ENCODE measurements at regions not wholly inside any gene's neighbourhood (a gene's known extent, or its start where the extent isn't known, plus 50 kb on each side); places are given as distances from the start of the nearest gene placed in this dataset.

GRCh38 chr16:85187447-85187846 lies 75.2 kb upstream of the CIBAR2 start:
- H3K36me3 ChIP-seq (ENCODE audit: control insufficient read depth in 5 of 5, insufficient read depth in 5 of 5, low read length in 5 of 5): peaks cover 0 to 30% (median 24%) of the 10 kb centered on the region in 5 donors
- H3K9ac ChIP-seq (ENCODE audit: low read length in 5 of 5): no peak overlapping the region
- H3K27ac ChIP-seq (ENCODE audit: low read depth, low read length): no peak overlapping the region
- peaks cover 3 to 46% (median 27%) of the 10 kb centered on the region in 5 donors for H3K4me1 ChIP-seq (ENCODE audit: control insufficient read depth in 5 of 5, insufficient read depth in 5 of 5, low read length in 5 of 5)
- no peak overlapping the region for H3K4me3 ChIP-seq (ENCODE audit: low read depth in 1 of 5, low read length in 5 of 5)
- no peaks in the 10 kb centered on the region for H3K27me3 ChIP-seq (ENCODE audit: control insufficient read depth in 5 of 5, insufficient read depth in 4 of 5, low read length in 5 of 5)
- peaks cover 0 to 21% (median 19%) of the 10 kb centered on the region in 5 donors for H3K9me3 ChIP-seq (ENCODE audit: control insufficient read depth in 5 of 5, low read length in 5 of 5)

GRCh38 chr16:85187886-85188285 lies 75.6 kb upstream of the CIBAR2 start:
- Histone ChIP-seq H3K9me3 (ENCODE audit: control insufficient read depth in 5 of 5, low read length in 5 of 5) (peaks cover 0 to 21% (median 19%) of the 10 kb centered on the region in 5 donors), H3K36me3 (ENCODE audit: control insufficient read depth in 5 of 5, insufficient read depth in 5 of 5, low read length in 5 of 5) (peaks cover 0 to 28% (median 20%) of the 10 kb centered on the region in 5 donors), H3K27me3 (ENCODE audit: control insufficient read depth in 5 of 5, insufficient read depth in 4 of 5, low read length in 5 of 5) (no peaks in the 10 kb centered on the region), H3K4me3 (ENCODE audit: low read depth in 1 of 5, low read length in 5 of 5) (no peak overlapping the region), H3K27ac (ENCODE audit: low read depth, low read length) (no peak overlapping the region), H3K9ac (ENCODE audit: low read length in 5 of 5) (no peak overlapping the region), H3K4me1 (ENCODE audit: control insufficient read depth in 5 of 5, insufficient read depth in 5 of 5, low read length in 5 of 5) (peaks cover 4 to 50% (median 30%) of the 10 kb centered on the region in 5 donors)

DNA sequence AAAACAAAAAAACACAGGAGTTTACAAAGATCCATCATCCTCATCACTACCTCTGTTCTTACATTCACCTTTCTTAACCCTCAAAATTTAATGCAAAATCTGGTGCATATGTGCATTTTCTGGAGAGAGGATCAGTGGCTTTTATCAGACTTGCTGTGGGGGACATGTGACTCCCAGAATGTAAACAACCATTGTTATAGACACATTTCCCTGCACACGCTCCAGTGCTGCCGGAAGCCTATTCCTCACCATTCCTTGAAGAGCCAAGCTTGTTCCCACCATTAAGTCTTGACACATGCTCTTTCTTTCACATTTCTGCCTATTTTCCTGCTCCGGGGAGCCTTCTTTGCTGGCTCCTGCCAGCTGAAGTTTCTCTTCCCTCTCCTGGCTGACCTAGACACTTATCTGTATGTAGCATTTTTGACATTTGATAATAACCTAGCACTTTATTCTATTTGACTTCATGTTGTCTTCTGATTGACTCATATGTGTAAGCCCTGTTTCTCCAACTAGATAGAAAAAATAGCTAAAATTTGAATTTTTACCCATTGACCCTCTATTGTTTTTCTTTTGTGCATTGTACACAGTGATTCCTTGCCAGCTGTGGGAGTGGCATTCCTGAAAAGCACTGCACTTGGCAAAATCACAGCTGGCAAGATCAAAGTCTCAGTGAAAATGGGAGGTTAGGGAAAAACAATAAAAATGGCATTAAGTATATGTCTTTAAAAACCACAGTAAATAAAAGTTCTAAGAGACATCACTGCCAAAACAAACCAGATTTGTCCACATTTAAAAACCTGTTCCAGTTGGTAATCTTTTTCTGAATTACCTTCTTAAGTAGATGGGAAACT lies 76.8 kb upstream of the CIBAR2 start:
- Histone ChIP-seq H3K4me3 (ENCODE audit: low read depth in 1 of 5, low read length in 5 of 5) (no peak overlapping the region), H3K9ac (ENCODE audit: low read length in 5 of 5) (no peak overlapping the region), H3K36me3 (ENCODE audit: control insufficient read depth in 5 of 5, insufficient read depth in 5 of 5, low read length in 5 of 5) (peaks cover 0 to 18% (median 11%) of the 10 kb centered on the region in 5 donors), H3K27me3 (ENCODE audit: control insufficient read depth in 5 of 5, insufficient read depth in 4 of 5, low read length in 5 of 5) (no peaks in the 10 kb centered on the region), H3K4me1 (ENCODE audit: control insufficient read depth in 5 of 5, insufficient read depth in 5 of 5, low read length in 5 of 5) (peaks cover 4 to 59% (median 38%) of the 10 kb centered on the region in 5 donors), H3K27ac (ENCODE audit: low read depth, low read length) (no peak overlapping the region), H3K9me3 (ENCODE audit: control insufficient read depth in 5 of 5, low read length in 5 of 5) (peaks cover 0 to 18% (median 14%) of the 10 kb centered on the region in 5 donors)

- Histone ChIP-seq H3K4me3 (ENCODE audit: low read depth in 1 of 5, low read length in 5 of 5) (no peak overlapping the region), H3K9me3 (ENCODE audit: control insufficient read depth in 5 of 5, low read length in 5 of 5) (peaks cover 0 to 7% (median 5%) of the 10 kb centered on the region in 5 donors), H3K27me3 (ENCODE audit: control insufficient read depth in 5 of 5, insufficient read depth in 4 of 5, low read length in 5 of 5) (no peaks in the 10 kb centered on the region), H3K27ac (ENCODE audit: low read depth, low read length) (peak overlapping the region; percentile 46), H3K4me1 (ENCODE audit: control insufficient read depth in 5 of 5, insufficient read depth in 5 of 5, low read length in 5 of 5) (peaks cover 4 to 74% (median 41%) of the 10 kb centered on the region in 5 donors), H3K9ac (ENCODE audit: low read length in 5 of 5) (no peak overlapping the region), H3K36me3 (ENCODE audit: control insufficient read depth in 5 of 5, insufficient read depth in 5 of 5, low read length in 5 of 5) (peaks cover 0 to 7% (median 3%) of the 10 kb centered on the region in 5 donors)
Observed at GRCh38 chr16:85190572-85190971, 78.3 kb upstream of the CIBAR2 start.

GRCh38 chr16:85191341-85191965 lies 79.2 kb upstream of the CIBAR2 start:
- Histone ChIP-seq H3K27ac (ENCODE audit: low read depth, low read length) (no peak overlapping the region), H3K9ac (ENCODE audit: low read length in 5 of 5) (no peak overlapping the region)

GRCh38 chr16:85192238-85193114 lies 80.2 kb upstream of the CIBAR2 start:
- H3K9ac ChIP-seq (ENCODE audit: low read length in 5 of 5): peak overlapping the region in 1 of 5 donors; percentile 2
- H3K9me3 ChIP-seq (ENCODE audit: control insufficient read depth in 5 of 5, low read length in 5 of 5): peaks cover 0 to 7% (median 5%) of the 10 kb centered on the region in 5 donors
- H3K4me3 ChIP-seq (ENCODE audit: low read depth in 1 of 5, low read length in 5 of 5): no peak overlapping the region
- H3K27me3 ChIP-seq (ENCODE audit: control insufficient read depth in 5 of 5, insufficient read depth in 4 of 5, low read length in 5 of 5): no peaks in the 10 kb centered on the region
- H3K36me3 ChIP-seq (ENCODE audit: control insufficient read depth in 5 of 5, insufficient read depth in 5 of 5, low read length in 5 of 5): peaks cover 0 to 2% (median 0%) of the 10 kb centered on the region in 5 donors
- peaks cover 12 to 83% (median 53%) of the 10 kb centered on the region in 5 donors for H3K4me1 ChIP-seq (ENCODE audit: control insufficient read depth in 5 of 5, insufficient read depth in 5 of 5, low read length in 5 of 5)
- no peak overlapping the region for H3K27ac ChIP-seq (ENCODE audit: low read depth, low read length)

More at GRCh38 chr16:85191341-85191965, 79.2 kb upstream of the CIBAR2 start:
- H3K4me3 ChIP-seq (ENCODE audit: low read depth in 1 of 5, low read length in 5 of 5): no peak overlapping the region
- H3K4me1 ChIP-seq (ENCODE audit: control insufficient read depth in 5 of 5, insufficient read depth in 5 of 5, low read length in 5 of 5): peaks cover 8 to 83% (median 50%) of the 10 kb centered on the region in 5 donors
- peaks cover 0 to 7% (median 5%) of the 10 kb centered on the region in 5 donors for H3K9me3 ChIP-seq (ENCODE audit: control insufficient read depth in 5 of 5, low read length in 5 of 5)
- peaks cover 0 to 2% (median 0%) of the 10 kb centered on the region in 5 donors for H3K36me3 ChIP-seq (ENCODE audit: control insufficient read depth in 5 of 5, insufficient read depth in 5 of 5, low read length in 5 of 5)
- H3K27me3 ChIP-seq (ENCODE audit: control insufficient read depth in 5 of 5, insufficient read depth in 4 of 5, low read length in 5 of 5): no peaks in the 10 kb centered on the region

GRCh38 chr16:85193115-85193493 lies 80.8 kb upstream of the CIBAR2 start:
- Histone ChIP-seq H3K4me3 (ENCODE audit: low read depth in 1 of 5, low read length in 5 of 5) (no peak overlapping the region), H3K36me3 (ENCODE audit: control insufficient read depth in 5 of 5, insufficient read depth in 5 of 5, low read length in 5 of 5) (no peaks in the 10 kb centered on the region), H3K27me3 (ENCODE audit: control insufficient read depth in 5 of 5, insufficient read depth in 4 of 5, low read length in 5 of 5) (no peaks in the 10 kb centered on the region), H3K9ac (ENCODE audit: low read length in 5 of 5) (no peak overlapping the region), H3K27ac (ENCODE audit: low read depth, low read length) (no peak overlapping the region), H3K9me3 (ENCODE audit: control insufficient read depth in 5 of 5, low read length in 5 of 5) (peaks cover 0 to 7% (median 5%) of the 10 kb centered on the region in 5 donors), H3K4me1 (ENCODE audit: control insufficient read depth in 5 of 5, insufficient read depth in 5 of 5, low read length in 5 of 5) (peaks cover 12 to 87% (median 59%) of the 10 kb centered on the region in 5 donors)

GRCh38 chr16:85193876-85194275 lies 81.6 kb upstream of the CIBAR2 start:
- Histone ChIP-seq H3K4me1 (ENCODE audit: control insufficient read depth in 5 of 5, insufficient read depth in 5 of 5, low read length in 5 of 5) (peaks cover 14 to 94% (median 64%) of the 10 kb centered on the region in 5 donors), H3K27me3 (ENCODE audit: control insufficient read depth in 5 of 5, insufficient read depth in 4 of 5, low read length in 5 of 5) (no peaks in the 10 kb centered on the region), H3K36me3 (ENCODE audit: control insufficient read depth in 5 of 5, insufficient read depth in 5 of 5, low read length in 5 of 5) (no peaks in the 10 kb centered on the region), H3K4me3 (ENCODE audit: low read depth in 1 of 5, low read length in 5 of 5) (no peak overlapping the region), H3K9ac (ENCODE audit: low read length in 5 of 5) (no peak overlapping the region), H3K9me3 (ENCODE audit: control insufficient read depth in 5 of 5, low read length in 5 of 5) (peaks cover 0 to 7% (median 5%) of the 10 kb centered on the region in 5 donors), H3K27ac (ENCODE audit: low read depth, low read length) (no peak overlapping the region)

DNA sequence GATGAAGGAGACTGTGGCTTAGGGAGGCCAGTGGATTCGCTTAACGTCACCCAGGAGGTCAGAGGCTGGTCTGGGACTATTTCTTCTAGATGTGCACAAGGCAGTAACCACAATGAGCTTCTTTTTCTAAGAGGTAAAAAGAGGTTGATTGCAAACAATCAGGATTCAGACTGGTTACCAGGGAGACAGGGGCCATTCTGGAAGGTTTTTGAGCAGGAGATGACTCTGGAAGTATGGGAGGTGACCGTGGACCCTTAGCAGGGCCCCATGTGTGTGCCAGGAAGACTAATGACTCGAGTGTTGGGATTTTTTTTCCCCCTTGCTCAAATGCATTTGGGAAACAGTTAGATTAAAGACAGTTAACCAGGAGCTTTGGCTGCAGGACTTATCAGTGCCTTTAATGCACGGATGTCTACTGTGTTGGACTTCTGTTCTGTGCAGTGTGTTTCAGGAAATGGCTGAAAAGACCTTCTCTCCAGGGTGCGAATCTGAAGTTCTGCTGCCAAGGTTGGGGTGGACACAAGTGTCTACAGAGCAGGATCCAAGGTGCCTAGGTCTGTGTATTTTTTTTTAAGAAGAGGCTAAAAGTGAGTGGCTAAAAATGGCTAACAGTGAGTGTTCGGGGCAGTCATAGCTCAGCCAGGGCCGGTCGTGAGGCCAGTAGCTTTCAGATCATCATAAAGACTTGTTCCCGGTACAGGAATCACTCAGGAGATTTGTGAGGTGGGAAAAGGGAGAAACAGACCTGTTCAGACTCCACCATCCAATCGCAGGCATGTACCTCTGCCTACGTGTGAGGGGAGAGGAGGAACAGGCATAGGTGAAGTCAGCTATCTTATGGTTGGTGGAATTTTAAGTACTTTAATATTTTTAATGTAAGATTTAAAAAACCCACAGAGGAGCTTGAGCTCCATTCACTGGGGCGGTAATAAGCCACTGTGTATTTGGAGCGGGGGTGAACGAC lies 82.3 kb upstream of the CIBAR2 start:
- Histone ChIP-seq H3K9me3 (ENCODE audit: control insufficient read depth in 5 of 5, low read length in 5 of 5) (peaks cover 0 to 7% (median 5%) of the 10 kb centered on the region in 5 donors), H3K27ac (ENCODE audit: low read depth, low read length) (no peak overlapping the region), H3K9ac (ENCODE audit: low read length in 5 of 5) (no peak overlapping the region), H3K4me3 (ENCODE audit: low read depth in 1 of 5, low read length in 5 of 5) (no peak overlapping the region), H3K36me3 (ENCODE audit: control insufficient read depth in 5 of 5, insufficient read depth in 5 of 5, low read length in 5 of 5) (no peaks in the 10 kb centered on the region), H3K27me3 (ENCODE audit: control insufficient read depth in 5 of 5, insufficient read depth in 4 of 5, low read length in 5 of 5) (no peaks in the 10 kb centered on the region), H3K4me1 (ENCODE audit: control insufficient read depth in 5 of 5, insufficient read depth in 5 of 5, low read length in 5 of 5) (peaks cover 14 to 95% (median 64%) of the 10 kb centered on the region in 5 donors)

All from subcutaneous abdominal adipose tissue (tissue), 5 donors.